Keratinocyte (primary cell): ENCODE measurements at regions not wholly inside any gene's neighbourhood (a gene's known extent, or its start where the extent isn't known, plus 50 kb on each side); places are given as distances from the start of the nearest gene placed in this dataset.

Experiments used
- DNase-seq: peaks from one replicate; pipeline ENCODE4 v3.0.0-alpha.2; 2011; ENCODE audit warnings: low read depth, missing footprints, low spot score
- FAIRE-seq: peaks from 2 replicates; lab custom pipeline; 2011; peaks lifted over from hg19 to GRCh38; lab: Jason Lieb, UNC
- H2AFZ ChIP-seq: 2 replicates; pipeline ENCODE4 v1.6.0; 2012; ENCODE audit warnings: low read length, control low read depth, inconsistent platforms; ENCODE audit not compliant: control insufficient read depth
- H3K27ac ChIP-seq: 2 replicates; pipeline ENCODE4 v1.5.1; 2011; ENCODE audit warnings: low read length; ENCODE audit not compliant: control insufficient read depth, insufficient read depth
- H3K27me3 ChIP-seq: 3 replicates; pipeline ENCODE4 v1.6.0; 2011; ENCODE audit warnings: low read length; ENCODE audit not compliant: control insufficient read depth, insufficient read depth; ENCODE audit errors: extremely low read depth
- H3K36me3 ChIP-seq, 2 experiments: 2 replicates in 1 of 2; 3 replicates in 1 of 2; pipeline ENCODE4 v1.5.1; 2011; ENCODE audit warnings: low read length in 2 of 2, mild to moderate bottlenecking in 1 of 2; ENCODE audit not compliant: control insufficient read depth in 2 of 2, insufficient read depth in 2 of 2; ENCODE audit errors: extremely low read depth in 1 of 2
- H3K4me1 ChIP-seq: 3 replicates; pipeline ENCODE4 v1.5.1; 2011; ENCODE audit warnings: low read length; ENCODE audit not compliant: control insufficient read depth, insufficient read depth; ENCODE audit errors: extremely low read depth
- H3K4me2 ChIP-seq: 3 replicates; pipeline ENCODE4 v1.6.0; 2011; ENCODE audit warnings: low read depth, low read length; ENCODE audit not compliant: control insufficient read depth, insufficient read depth; ENCODE audit errors: extremely low read depth
- H3K4me3 ChIP-seq, 3 experiments: fragments of 200-600 bp in 1 of 3; sonication (generic) in 1 of 3; 2 replicates in 2 of 3; 3 replicates in 1 of 3; pipeline ENCODE4 v1.5.1; 2011 to 2016; ENCODE audit warnings: low read length in 3 of 3, mild to moderate bottlenecking in 3 of 3, control low read depth in 2 of 3, inconsistent platforms in 1 of 3, low read depth in 1 of 3, mixed read lengths in 1 of 3, mixed run types in 1 of 3, moderate library complexity in 1 of 3; ENCODE audit not compliant: control insufficient read depth in 2 of 3, insufficient read depth in 2 of 3; ENCODE audit errors: extremely low read depth in 1 of 3
- H3K79me2 ChIP-seq: 2 replicates; pipeline ENCODE4 v1.6.0; 2012; ENCODE audit warnings: low read length; ENCODE audit not compliant: control insufficient read depth, insufficient read depth
- H3K9ac ChIP-seq: 3 replicates; pipeline ENCODE4 v1.6.0; 2011; ENCODE audit warnings: low read length; ENCODE audit not compliant: control insufficient read depth, insufficient read depth; ENCODE audit errors: extremely low read depth
- H3K9me1 ChIP-seq: 3 replicates; pipeline ENCODE4 v1.6.0; 2011; ENCODE audit warnings: low read length; ENCODE audit not compliant: control insufficient read depth, insufficient read depth; ENCODE audit errors: extremely low read depth
- H3K9me3 ChIP-seq: 2 replicates; pipeline ENCODE4 v1.5.1; 2012; ENCODE audit warnings: low read depth, low read length; ENCODE audit not compliant: control insufficient read depth
- H4K20me1 ChIP-seq: 3 replicates; pipeline ENCODE4 v1.6.0; 2011; ENCODE audit warnings: low read length; ENCODE audit not compliant: control insufficient read depth, insufficient read depth; ENCODE audit errors: extremely low read depth
- EZH2 ChIP-seq: IDR thresholded peaks from one replicate; pipeline ENCODE4 v1.6.1; 2012; ENCODE audit warnings: inconsistent platforms, mild to moderate bottlenecking, low read length, moderate library complexity
- dilution Hi-C: fragments of 300-500 bp; cut with MboI; formaldehyde crosslinking; loops from one replicate; pipeline ENCODE4 v1.7.0; 2020; ENCODE audit warnings: low sequenced_read_pairs; ENCODE audit not compliant: extremely low pct_ligation_motif_present
- TF ChIP-seq, protein P1 (sequence below), 3 experiments: IDR thresholded peaks in 1 of 3; conservative IDR thresholded peaks in 1 of 3; optimal IDR thresholded peaks in 1 of 3; 2 replicates in 2 of 3; 3 replicates in 1 of 3; pipeline versions ENCODE3 to v1.5.1; 2011; ENCODE audit warnings: low read length in 3 of 3, mild to moderate bottlenecking in 3 of 3, moderate library complexity in 2 of 3, control low read depth in 1 of 3, inconsistent platforms in 1 of 3; ENCODE audit not compliant: insufficient read depth in 2 of 3; ENCODE audit errors: extremely low read depth in 1 of 3

DNA sequence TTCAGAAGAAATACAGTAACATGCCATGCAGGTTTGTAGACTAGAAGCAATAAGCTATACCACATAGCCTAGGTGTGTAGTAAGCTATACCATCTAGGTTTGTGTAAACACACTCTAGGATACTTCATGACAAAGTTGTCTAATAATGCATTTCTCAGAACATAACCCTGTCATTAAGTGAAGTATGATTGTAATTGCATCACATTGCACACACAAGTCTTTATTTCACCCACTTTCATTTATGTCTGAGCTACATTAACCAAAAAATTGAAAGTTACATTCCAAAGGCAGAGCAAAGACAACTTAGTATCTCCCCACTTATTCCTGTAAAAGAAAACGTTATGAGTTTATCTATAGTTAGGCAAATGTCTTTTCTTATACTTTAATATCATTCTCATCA is 64.5 kb upstream of the ATF3 start:
- peaks cover 3% of the 10 kb centered on the region for H3K27me3 ChIP-seq
- TF ChIP-seq EZH2, result no peak
- TF ChIP-seq, protein P1, sequence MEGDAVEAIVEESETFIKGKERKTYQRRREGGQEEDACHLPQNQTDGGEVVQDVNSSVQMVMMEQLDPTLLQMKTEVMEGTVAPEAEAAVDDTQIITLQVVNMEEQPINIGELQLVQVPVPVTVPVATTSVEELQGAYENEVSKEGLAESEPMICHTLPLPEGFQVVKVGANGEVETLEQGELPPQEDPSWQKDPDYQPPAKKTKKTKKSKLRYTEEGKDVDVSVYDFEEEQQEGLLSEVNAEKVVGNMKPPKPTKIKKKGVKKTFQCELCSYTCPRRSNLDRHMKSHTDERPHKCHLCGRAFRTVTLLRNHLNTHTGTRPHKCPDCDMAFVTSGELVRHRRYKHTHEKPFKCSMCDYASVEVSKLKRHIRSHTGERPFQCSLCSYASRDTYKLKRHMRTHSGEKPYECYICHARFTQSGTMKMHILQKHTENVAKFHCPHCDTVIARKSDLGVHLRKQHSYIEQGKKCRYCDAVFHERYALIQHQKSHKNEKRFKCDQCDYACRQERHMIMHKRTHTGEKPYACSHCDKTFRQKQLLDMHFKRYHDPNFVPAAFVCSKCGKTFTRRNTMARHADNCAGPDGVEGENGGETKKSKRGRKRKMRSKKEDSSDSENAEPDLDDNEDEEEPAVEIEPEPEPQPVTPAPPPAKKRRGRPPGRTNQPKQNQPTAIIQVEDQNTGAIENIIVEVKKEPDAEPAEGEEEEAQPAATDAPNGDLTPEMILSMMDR (optimal IDR thresholded peaks at IDR 0.05 in 1 of 3, IDR thresholded peaks at IDR 0.05 in 1 of 3, conservative IDR thresholded peaks at IDR 0.05 in 1 of 3; ENCODE audit: extremely low read depth in 1 of 3, insufficient read depth in 2 of 3, low read length in 3 of 3), result no peak
- no peaks in the 10 kb centered on the region for H4K20me1 ChIP-seq
- DNase-seq (no peak), FAIRE-seq (no peak)
- no peaks in the 10 kb centered on the region for H3K79me2 ChIP-seq
- no peak overlapping the region for H2AFZ ChIP-seq
- no peaks in the 10 kb centered on the region for H3K4me1 ChIP-seq
- H3K9me1 ChIP-seq, result no peaks in the 10 kb centered on the region
- H3K4me2 ChIP-seq, result no peak overlapping the region
- dilution Hi-C loops, result no loop called here
- no peaks in the 10 kb centered on the region for H3K9me3 ChIP-seq
- no peak overlapping the region for H3K4me3 ChIP-seq
- no peak overlapping the region for H3K9ac ChIP-seq
- H3K27ac ChIP-seq, result no peak overlapping the region
- no peaks in the 10 kb centered on the region for H3K36me3 ChIP-seq

DNA sequence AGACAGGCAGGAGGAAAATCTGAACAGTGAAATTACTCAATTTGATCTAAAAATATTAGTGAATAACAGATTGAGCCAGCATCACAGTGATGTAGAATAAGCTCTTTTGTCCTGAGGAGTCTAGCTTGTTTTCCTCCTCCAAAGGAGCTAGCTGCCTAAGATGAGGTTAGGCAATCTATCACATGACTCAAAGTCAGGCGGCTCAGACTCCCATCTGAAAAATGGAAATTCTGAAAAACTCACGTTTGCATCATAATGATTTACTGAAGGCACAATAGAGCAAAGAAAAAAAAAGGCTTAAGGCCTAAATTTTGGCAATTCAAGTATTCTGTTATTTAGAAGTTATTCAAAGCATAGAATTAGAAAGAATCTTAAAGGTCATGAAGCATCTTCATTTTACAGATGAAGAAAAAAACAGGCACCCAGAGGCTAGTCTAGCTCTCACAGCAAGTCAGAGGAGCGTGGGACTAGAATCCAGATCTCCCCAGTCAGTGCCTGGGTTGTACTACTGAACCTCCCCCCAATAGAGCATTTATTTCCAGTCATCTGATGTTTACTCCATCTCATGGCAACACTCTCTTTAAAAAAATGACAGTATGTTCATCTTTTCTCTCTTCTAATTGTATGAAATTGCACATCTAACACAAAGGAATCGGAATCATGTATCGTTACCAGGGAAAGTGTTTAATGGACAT is 62.5 kb upstream of the ATF3 start:
- Histone ChIP-seq H3K36me3 (no peaks in the 10 kb centered on the region), H3K4me1 (no peaks in the 10 kb centered on the region), H3K4me3 (no peak overlapping the region), H4K20me1 (no peaks in the 10 kb centered on the region), H3K27me3 (peaks cover 6% of the 10 kb centered on the region), H3K9me1 (no peaks in the 10 kb centered on the region), H3K79me2 (no peaks in the 10 kb centered on the region), H3K9me3 (no peaks in the 10 kb centered on the region), H3K4me2 (no peak overlapping the region), H3K27ac (no peak overlapping the region), H3K9ac (no peak overlapping the region), H2AFZ (no peak overlapping the region)
- no peak for TF ChIP-seq EZH2
- TF ChIP-seq, protein P1 (optimal IDR thresholded peaks at IDR 0.05 in 1 of 3, IDR thresholded peaks at IDR 0.05 in 1 of 3, conservative IDR thresholded peaks at IDR 0.05 in 1 of 3; ENCODE audit: extremely low read depth in 1 of 3, insufficient read depth in 2 of 3, low read length in 3 of 3), result no peak
- FAIRE-seq, result no peak
- DNase-seq, result no peak
- dilution Hi-C loops, result no loop called here
